Bronchial epithelial cell (primary cell): ENCODE measurements at regions not wholly inside any gene's neighbourhood (a gene's known extent, or its start where the extent isn't known, plus 50 kb on each side); places are given as distances from the start of the nearest gene placed in this dataset.

Source experiments
- DNase-seq: peaks from one replicate; pipeline ENCODE4 v3.0.0-alpha.2; 2010; ENCODE audit warnings: low read depth
- FAIRE-seq: peaks from 2 replicates; lab custom pipeline; 2011; peaks lifted over from hg19 to GRCh38; lab: Jason Lieb, UNC
- H3K27me3 ChIP-seq: 2 replicates; pipeline ENCODE4 v1.5.1; 2011; ENCODE audit warnings: low read length; ENCODE audit not compliant: control insufficient read depth, insufficient read depth
- H3K36me3 ChIP-seq: 2 replicates; pipeline ENCODE4 v1.5.1; 2011; ENCODE audit warnings: low read length; ENCODE audit not compliant: control insufficient read depth, insufficient read depth
- H3K4me3 ChIP-seq: 2 replicates; pipeline ENCODE4 v1.5.1; 2011; ENCODE audit warnings: mild to moderate bottlenecking, low read depth, low read length, control low read depth
- TF ChIP-seq, protein P1 (sequence below): IDR thresholded peaks from 2 replicates; pipeline ENCODE4 v1.5.1; 2011; ENCODE audit warnings: mild to moderate bottlenecking, moderate library complexity, low read length, control low read depth, inconsistent platforms; ENCODE audit not compliant: insufficient read depth, severe bottlenecking

DNA sequence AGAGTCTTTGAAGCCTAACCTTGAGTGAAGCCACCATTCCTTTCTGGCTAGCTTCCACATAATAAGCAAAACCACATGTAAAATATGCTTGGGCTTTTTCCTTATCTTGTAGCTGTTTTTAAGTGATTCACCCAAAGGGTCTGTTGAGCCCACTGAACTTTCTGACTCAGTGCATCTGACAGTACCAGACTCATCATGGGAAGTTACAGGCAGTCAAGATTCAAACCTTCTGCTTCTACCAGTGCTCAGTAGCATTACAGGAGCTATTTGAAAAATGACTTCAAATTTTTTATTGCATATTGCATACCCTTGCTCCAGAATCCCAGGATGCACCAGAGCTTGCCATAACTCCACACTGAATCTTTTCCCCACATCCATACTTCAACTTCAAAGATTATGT, 87.5 kb upstream of the PTPRD start:
- Histone ChIP-seq H3K27me3 (no peaks in the 10 kb centered on the region), H3K4me3 (no peak overlapping the region), H3K36me3 (no peaks in the 10 kb centered on the region)
- DNase-seq = no peak
- TF ChIP-seq, protein P1, sequence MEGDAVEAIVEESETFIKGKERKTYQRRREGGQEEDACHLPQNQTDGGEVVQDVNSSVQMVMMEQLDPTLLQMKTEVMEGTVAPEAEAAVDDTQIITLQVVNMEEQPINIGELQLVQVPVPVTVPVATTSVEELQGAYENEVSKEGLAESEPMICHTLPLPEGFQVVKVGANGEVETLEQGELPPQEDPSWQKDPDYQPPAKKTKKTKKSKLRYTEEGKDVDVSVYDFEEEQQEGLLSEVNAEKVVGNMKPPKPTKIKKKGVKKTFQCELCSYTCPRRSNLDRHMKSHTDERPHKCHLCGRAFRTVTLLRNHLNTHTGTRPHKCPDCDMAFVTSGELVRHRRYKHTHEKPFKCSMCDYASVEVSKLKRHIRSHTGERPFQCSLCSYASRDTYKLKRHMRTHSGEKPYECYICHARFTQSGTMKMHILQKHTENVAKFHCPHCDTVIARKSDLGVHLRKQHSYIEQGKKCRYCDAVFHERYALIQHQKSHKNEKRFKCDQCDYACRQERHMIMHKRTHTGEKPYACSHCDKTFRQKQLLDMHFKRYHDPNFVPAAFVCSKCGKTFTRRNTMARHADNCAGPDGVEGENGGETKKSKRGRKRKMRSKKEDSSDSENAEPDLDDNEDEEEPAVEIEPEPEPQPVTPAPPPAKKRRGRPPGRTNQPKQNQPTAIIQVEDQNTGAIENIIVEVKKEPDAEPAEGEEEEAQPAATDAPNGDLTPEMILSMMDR = no peak
- no peak for FAIRE-seq

DNA sequence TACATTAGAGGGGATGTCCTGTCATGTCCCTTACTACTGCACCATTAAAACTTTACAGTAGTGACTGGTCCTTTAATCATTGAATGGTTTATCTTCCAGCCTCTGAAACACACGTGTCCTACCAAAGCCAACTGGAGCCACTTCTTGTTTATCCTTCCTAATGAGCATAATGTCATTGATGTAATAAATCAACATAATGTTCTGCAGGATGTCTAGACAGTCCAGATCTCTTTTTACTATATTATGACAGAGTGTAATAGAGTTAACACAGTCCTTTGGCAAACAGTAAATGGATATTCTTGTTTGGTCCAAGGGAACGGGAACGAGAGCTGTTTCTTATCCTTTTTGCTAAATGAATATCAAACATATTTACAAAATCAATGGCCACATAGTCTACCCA, 88.1 kb upstream of the PTPRD start:
- no peak for FAIRE-seq
- H3K27me3 ChIP-seq = no peaks in the 10 kb centered on the region
- DNase-seq = no peak
- no peaks in the 10 kb centered on the region for H3K36me3 ChIP-seq
- TF ChIP-seq, protein P1 = no peak
- H3K4me3 ChIP-seq = no peak overlapping the region

DNA sequence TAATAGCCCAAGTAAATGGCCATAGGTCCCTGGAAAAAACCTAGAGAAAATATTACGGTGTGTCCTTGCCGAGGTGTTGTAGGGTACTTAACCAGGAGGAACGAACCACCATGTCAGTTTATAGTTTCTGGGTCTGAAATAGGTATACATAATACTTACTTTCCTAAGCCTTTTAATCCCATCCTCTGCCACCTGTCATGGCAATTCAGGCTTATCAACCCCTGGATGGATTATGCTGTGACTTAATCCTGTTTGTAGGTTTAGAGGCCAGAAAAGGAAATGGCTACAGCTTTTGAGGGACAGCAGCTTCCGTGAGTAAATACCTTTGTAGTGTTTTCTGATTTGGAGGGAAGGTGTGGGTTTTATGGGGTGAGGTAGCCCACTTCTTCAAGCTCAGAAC, 89.1 kb upstream of the PTPRD start:
- Histone ChIP-seq H3K36me3 (no peaks in the 10 kb centered on the region), H3K4me3 (no peak overlapping the region), H3K27me3 (no peaks in the 10 kb centered on the region)
- FAIRE-seq = no peak
- no peak for DNase-seq
- TF ChIP-seq, protein P1 = no peak

DNA sequence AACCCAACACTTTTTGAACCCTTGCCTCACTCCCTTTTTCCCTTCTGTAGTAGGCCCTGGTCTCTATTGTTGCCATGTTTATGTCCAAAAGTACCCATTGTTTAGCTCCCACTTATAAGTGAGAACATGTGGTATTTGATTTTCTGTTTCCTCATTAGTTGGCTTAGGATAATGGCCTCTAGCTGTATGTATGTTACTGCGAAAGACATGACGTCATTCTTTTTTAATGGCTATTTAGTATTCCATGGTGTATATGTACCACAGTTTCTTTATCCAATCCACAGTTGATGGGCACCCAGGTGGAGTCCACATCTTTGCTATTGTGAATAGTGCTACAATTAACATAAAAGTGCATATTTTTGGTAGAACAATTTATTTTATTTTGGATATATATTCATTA, 90.3 kb upstream of the PTPRD start:
- no peak for FAIRE-seq
- TF ChIP-seq, protein P1 = no peak

DNA sequence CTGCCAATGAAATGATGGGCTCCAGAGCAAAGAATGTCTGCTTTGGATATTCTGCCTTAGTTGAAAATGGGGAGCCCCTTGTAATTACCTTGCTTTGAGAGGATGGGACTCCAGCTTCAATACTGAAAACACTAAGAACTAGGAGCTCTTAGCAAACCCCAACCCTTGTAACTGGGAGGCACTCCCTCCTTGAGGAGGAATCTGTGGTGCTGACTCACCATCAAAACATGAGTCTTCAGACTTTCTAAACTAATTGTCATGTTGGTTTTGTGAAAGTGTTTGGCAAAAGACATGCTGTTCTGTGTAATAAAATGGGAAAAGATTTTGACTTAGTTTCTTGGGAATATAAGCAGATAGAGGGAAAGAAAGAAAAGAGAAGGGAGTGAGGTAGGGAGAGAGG, 91.9 kb upstream of the PTPRD start:
- Histone ChIP-seq H3K36me3 (no peaks in the 10 kb centered on the region), H3K4me3 (no peak overlapping the region), H3K27me3 (no peaks in the 10 kb centered on the region)
- DNase-seq (peak; percentile 65), FAIRE-seq (no peak)
- TF ChIP-seq, protein P1 = no peak

More for the DNA sequence above, 90.3 kb upstream of the PTPRD start:
- DNase-seq = no peak
- no peaks in the 10 kb centered on the region for H3K27me3 ChIP-seq
- H3K36me3 ChIP-seq = no peaks in the 10 kb centered on the region
- no peak overlapping the region for H3K4me3 ChIP-seq

DNA sequence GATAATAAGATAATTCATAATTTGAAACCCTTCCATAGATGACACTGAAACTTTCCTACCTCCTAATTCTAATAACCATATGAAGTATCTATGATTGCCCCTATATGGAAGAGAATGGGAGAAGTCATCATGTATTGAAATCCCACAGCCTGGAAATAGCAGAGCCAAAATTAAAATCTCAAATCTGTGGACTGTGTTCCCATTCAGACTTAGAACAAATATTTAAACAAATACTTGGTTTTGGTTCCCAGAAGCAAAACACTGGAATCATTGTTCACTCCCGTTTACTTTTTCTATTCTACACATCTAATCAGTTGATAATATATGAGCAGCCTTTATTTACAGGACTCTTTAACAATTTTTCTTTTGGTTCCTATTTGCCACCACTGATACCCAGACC, 92.6 kb upstream of the PTPRD start:
- no peak for DNase-seq
- TF ChIP-seq, protein P1 = no peak
- FAIRE-seq = no peak
- Histone ChIP-seq H3K36me3 (no peaks in the 10 kb centered on the region), H3K4me3 (no peak overlapping the region), H3K27me3 (no peaks in the 10 kb centered on the region)
